ENCODE measurements at regions not wholly inside any gene's neighbourhood (a gene's known extent, or its start where the extent isn't known, plus 50 kb on each side); places are given as distances from the start of the nearest gene placed in this dataset.

GRCh38 chr5:73333944-73334703 is 114.5 kb downstream of the FOXD1 start:
- TF ChIP-seq POLR2A (IDR thresholded peaks at IDR 0.05) (no peak), EP300 (IDR thresholded peaks at IDR 0.05) (no peak)
- TF ChIP-seq, protein P1, sequence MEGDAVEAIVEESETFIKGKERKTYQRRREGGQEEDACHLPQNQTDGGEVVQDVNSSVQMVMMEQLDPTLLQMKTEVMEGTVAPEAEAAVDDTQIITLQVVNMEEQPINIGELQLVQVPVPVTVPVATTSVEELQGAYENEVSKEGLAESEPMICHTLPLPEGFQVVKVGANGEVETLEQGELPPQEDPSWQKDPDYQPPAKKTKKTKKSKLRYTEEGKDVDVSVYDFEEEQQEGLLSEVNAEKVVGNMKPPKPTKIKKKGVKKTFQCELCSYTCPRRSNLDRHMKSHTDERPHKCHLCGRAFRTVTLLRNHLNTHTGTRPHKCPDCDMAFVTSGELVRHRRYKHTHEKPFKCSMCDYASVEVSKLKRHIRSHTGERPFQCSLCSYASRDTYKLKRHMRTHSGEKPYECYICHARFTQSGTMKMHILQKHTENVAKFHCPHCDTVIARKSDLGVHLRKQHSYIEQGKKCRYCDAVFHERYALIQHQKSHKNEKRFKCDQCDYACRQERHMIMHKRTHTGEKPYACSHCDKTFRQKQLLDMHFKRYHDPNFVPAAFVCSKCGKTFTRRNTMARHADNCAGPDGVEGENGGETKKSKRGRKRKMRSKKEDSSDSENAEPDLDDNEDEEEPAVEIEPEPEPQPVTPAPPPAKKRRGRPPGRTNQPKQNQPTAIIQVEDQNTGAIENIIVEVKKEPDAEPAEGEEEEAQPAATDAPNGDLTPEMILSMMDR (IDR thresholded peaks at IDR 0.05): no peak
- intact Hi-C loops (cut with DNase I): no loop called here
- no peaks in the 10 kb centered on the region for H3K9me3 ChIP-seq
- no peak overlapping the region for H3K4me3 ChIP-seq
- no peaks in the 10 kb centered on the region for H3K36me3 ChIP-seq
- no peaks in the 10 kb centered on the region for H3K4me1 ChIP-seq (ENCODE audit: insufficient read depth)
- no peak overlapping the region for H3K27ac ChIP-seq
- no peak for DNase-seq
- H3K27me3 ChIP-seq: no peaks in the 10 kb centered on the region
- 46 to 82% (median 52%) methylated on average over 3 of the region's 3 CpGs for WGBS, 3 donors

DNA sequence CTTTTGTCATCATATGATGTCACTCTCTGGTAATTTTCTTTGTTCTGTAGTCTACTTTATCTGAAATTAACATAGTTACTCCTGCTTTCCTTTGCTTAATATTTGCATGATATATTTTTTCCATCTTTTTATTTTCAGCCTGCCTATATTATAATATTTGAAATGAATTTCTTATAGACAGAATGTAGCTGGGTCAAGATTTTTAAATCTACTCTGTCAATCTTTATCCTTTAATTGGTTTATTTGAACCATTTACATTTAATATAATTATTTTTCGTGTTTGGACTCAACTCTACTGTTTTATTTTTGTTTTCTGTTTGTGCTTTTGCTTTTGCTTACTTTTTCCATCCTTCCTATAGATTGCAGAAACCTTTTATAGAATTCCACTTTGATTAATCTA is 118.0 kb downstream of the FOXD1 start:
- intact Hi-C loops (cut with DNase I): no loop called here
- WGBS, 3 donors: 51 to 60% (median 56%) methylated on average over 1 of the region's 1 CpG
- no peaks in the 10 kb centered on the region for H3K4me1 ChIP-seq (ENCODE audit: insufficient read depth)

DNA sequence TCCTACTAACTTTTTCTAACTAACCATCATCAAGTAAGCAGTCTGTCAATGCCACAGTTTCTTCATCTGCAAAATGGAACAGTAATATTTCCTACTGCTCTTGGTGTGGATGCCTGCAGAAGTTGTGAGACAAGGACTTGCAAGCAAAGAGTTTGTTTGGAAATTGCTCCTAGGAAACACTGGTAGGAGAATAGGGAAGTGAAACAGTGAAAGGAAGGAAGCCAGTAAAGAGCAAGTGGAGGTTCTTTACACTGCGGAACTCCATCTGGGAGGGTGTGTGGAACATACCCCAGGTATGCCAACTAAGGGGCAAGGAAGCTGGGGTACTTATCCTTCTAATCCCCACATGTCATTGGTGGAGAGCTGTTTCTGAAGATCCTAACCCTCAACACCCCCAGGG is 119.9 kb downstream of the FOXD1 start:
- Histone ChIP-seq H3K36me3 (no peaks in the 10 kb centered on the region), H3K4me3 (no peak overlapping the region), H3K9me3 (no peaks in the 10 kb centered on the region), H3K4me1 (ENCODE audit: insufficient read depth) (no peaks in the 10 kb centered on the region), H3K27me3 (no peaks in the 10 kb centered on the region), H3K27ac (no peak overlapping the region)
- intact Hi-C loops (cut with DNase I): no loop called here
- WGBS, 3 donors: 83 to 95% (median 89%) methylated on average over 1 of the region's 1 CpG
- no peak for DNase-seq
- TF ChIP-seq, protein P1 (IDR thresholded peaks at IDR 0.05): no peak
- TF ChIP-seq EP300 (IDR thresholded peaks at IDR 0.05): no peak
- no peak for TF ChIP-seq POLR2A (IDR thresholded peaks at IDR 0.05)

More for the DNA sequence above, 118.0 kb downstream of the FOXD1 start:
- TF ChIP-seq POLR2A (IDR thresholded peaks at IDR 0.05) (no peak), EP300 (IDR thresholded peaks at IDR 0.05) (no peak)
- TF ChIP-seq, protein P1 (IDR thresholded peaks at IDR 0.05): no peak
- H3K36me3 ChIP-seq: no peaks in the 10 kb centered on the region
- no peaks in the 10 kb centered on the region for H3K27me3 ChIP-seq
- no peak overlapping the region for H3K27ac ChIP-seq
- H3K9me3 ChIP-seq: no peaks in the 10 kb centered on the region
- DNase-seq: no peak
- H3K4me3 ChIP-seq: no peak overlapping the region

DNA sequence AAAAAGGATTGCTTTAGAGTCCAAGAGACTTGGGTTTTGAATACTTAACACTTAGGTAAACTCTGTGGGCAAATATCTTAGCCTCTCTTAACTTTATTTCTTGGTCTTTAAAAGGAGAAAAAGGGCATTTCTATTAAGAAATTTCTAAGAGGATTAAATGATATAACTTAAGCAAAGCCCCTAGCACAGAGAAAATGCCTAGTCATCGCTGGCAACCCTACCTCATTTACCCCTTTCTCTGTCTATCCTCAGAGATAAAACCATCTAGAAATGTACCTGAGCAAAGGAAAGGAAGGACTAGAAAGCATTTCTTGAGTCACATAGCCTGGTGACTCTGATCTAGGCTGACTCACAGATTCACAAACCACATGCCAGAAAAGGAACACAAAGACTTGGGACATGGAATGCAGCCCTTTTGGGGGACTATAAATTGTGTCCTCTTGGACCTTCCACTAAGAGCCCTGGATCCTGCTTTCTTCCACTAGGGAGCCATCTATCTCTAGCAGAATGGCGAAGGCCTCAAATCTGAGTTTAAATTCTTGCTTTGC is 120.6 kb downstream of the FOXD1 start:
- WGBS, 3 donors: 82 to 88% (median 83%) methylated on average over 2 of the region's 2 CpGs
- DNase-seq: no peak
- intact Hi-C loops (cut with DNase I): no loop called here
- H3K36me3 ChIP-seq: no peaks in the 10 kb centered on the region
- no peaks in the 10 kb centered on the region for H3K4me1 ChIP-seq (ENCODE audit: insufficient read depth)
- TF ChIP-seq, protein P1 (IDR thresholded peaks at IDR 0.05): no peak
- no peak for TF ChIP-seq EP300 (IDR thresholded peaks at IDR 0.05)
- TF ChIP-seq POLR2A (IDR thresholded peaks at IDR 0.05): no peak
- no peaks in the 10 kb centered on the region for H3K27me3 ChIP-seq
- no peaks in the 10 kb centered on the region for H3K9me3 ChIP-seq
- no peak overlapping the region for H3K4me3 ChIP-seq
- H3K27ac ChIP-seq: no peak overlapping the region

Measured in ovary (tissue), 7 donors.